ENCODE measurements at regions not wholly inside any gene's neighbourhood (a gene's known extent, or its start where the extent isn't known, plus 50 kb on each side); places are given as distances from the start of the nearest gene placed in this dataset.

- no peak for TF ChIP-seq POLR2A (IDR thresholded peaks at IDR 0.05)
- no peak for TF ChIP-seq CTCF (IDR thresholded peaks at IDR 0.05 in 4 of 5, conservative IDR thresholded peaks at IDR 0.05 in 1 of 5)
These were observed 250.0 kb upstream of the KLF6 start for GRCh38 chr10:4034907-4035598.
